Choroid plexus epithelial cell (primary cell): ENCODE measurements at regions not wholly inside any gene's neighbourhood (a gene's known extent, or its start where the extent isn't known, plus 50 kb on each side); places are given as distances from the start of the nearest gene placed in this dataset.

Experiments
- DNase-seq: peaks from one replicate; pipeline ENCODE4 v3.0.0-alpha.2; 2010; ENCODE audit warnings: low read depth
- H3K4me3 ChIP-seq: 2 replicates; pipeline ENCODE4 v1.5.1; 2011; ENCODE audit warnings: low read depth, mild to moderate bottlenecking, control low read depth, low read length, moderate library complexity
- CTCF ChIP-seq: conservative IDR thresholded peaks from 2 replicates; pipeline ENCODE4 v1.5.1; 2011; ENCODE audit warnings: low read depth, mild to moderate bottlenecking, control low read depth, inconsistent platforms, low read length, moderate library complexity

- DNase-seq: no peak
- no peak overlapping the region for H3K4me3 ChIP-seq
- no peak for TF ChIP-seq CTCF
Observed at GRCh38 chr14:86707071-86707470, 1177.1 kb downstream of the FLRT2 start.

GRCh38 chr14:86683561-86683960 lies 1153.6 kb downstream of the FLRT2 start:
- DNase-seq: no peak
- H3K4me3 ChIP-seq: no peak overlapping the region
- TF ChIP-seq CTCF: no peak

GRCh38 chr14:86675059-86675458 lies 1145.1 kb downstream of the FLRT2 start:
- no peak for DNase-seq
- TF ChIP-seq CTCF: no peak
- H3K4me3 ChIP-seq: no peak overlapping the region

GRCh38 chr14:86673523-86673969 lies 1143.6 kb downstream of the FLRT2 start:
- no peak for TF ChIP-seq CTCF
- DNase-seq: no peak
- H3K4me3 ChIP-seq: no peak overlapping the region

GRCh38 chr14:86672080-86672479 lies 1142.1 kb downstream of the FLRT2 start:
- no peak for DNase-seq
- no peak overlapping the region for H3K4me3 ChIP-seq
- no peak for TF ChIP-seq CTCF

- no peak for TF ChIP-seq CTCF
- H3K4me3 ChIP-seq: no peak overlapping the region
- no peak for DNase-seq
Observed at GRCh38 chr14:86665975-86666374, 1136.0 kb downstream of the FLRT2 start.

GRCh38 chr14:86662334-86662733 lies 1132.4 kb downstream of the FLRT2 start:
- DNase-seq: no peak
- no peak overlapping the region for H3K4me3 ChIP-seq
- TF ChIP-seq CTCF: no peak
